ENCODE measurements at regions not wholly inside any gene's neighbourhood (a gene's known extent, or its start where the extent isn't known, plus 50 kb on each side); places are given as distances from the start of the nearest gene placed in this dataset.
"Not testable (repeated sequence)": the region's sequence is repeated elsewhere in the genome, so short reads cannot be mapped to it uniquely, and the experiment has no call there.

DNA sequence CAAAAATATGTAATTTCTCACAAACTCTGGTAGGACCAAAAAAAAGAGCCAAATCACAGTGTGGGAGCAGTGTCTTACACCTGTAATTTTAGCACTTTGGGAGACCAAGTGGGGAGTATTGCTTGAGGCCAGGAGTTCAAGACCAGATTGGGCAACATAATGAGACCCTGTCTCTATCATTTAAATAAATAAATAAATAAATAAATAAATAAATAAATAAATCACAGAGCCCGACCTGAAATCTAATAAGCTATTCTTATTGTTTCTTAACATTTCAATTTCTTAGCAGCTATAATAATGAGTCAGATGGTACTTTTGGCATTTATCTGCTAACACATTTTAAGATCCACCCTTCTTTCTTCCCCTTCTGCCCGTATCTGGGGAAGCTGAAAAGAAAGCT is 1229.6 kb downstream of the SUCLG1 start:
- DNase-seq = no peak

DNA sequence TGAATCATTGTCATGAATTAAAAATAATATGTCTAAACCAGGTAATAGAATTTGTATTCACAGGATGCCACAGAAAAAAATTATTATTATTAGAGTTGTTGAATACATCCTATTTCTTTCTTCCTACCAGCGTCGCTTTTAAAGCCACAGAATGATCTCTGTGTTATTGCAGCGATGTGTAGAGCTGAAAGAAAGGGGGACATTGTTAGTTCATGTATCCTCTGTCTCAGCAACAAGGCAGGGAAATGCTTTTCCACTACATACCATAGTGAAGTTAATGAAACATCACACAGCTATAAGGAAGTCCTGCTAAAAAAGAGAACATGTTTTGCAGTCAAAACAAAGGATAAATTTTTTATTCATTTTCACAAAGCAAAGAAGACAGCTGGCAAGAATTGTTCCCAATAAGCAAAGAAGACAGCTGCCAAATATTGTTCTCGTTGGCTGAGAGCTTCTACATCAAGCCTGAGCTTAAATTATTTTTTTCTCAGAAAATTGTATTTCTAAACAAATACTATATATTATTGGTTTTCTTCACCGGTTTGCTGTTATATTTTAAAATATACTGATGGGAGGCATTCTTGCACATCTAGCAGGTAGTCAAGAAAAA is 1234.4 kb downstream of the SUCLG1 start:
- no peak for DNase-seq

DNA sequence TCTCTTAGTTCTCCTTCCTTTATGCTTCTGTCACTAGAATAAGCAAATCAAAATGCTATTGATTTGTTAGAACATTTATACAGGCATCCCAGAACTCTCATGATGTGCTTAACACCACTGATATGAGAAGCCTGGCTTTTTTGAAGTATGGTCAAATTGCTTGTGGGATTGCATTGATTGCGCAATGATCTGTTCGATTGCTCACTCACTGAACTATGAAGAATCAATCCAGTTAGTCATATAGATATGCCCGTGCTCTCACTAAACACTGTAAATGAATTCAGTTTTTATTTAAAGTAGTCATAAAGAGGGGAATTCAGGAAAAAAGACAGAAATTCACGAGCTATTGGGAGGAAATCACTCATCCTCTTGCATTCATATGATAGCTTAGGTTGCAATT is 1237.8 kb downstream of the SUCLG1 start:
- no peak for DNase-seq

DNA sequence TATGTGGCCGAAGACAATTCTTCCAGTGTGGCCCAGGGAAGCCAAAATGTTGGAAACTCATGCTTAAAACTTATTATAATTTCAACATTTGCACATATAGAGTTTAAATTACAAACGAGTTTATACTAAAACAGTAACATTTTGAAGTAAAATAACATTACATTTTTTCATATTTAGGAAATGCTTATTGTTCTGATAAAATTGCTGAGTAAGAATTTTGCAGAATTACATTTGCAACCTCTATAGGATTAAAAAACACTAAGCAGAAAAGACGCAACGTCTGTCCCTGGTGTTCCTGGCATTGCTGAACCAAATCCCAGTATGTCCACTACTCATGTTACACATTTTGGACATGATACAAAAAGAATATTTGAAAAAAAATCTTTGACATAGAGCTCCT is 1241.2 kb downstream of the SUCLG1 start:
- DNase-seq = no peak

DNA sequence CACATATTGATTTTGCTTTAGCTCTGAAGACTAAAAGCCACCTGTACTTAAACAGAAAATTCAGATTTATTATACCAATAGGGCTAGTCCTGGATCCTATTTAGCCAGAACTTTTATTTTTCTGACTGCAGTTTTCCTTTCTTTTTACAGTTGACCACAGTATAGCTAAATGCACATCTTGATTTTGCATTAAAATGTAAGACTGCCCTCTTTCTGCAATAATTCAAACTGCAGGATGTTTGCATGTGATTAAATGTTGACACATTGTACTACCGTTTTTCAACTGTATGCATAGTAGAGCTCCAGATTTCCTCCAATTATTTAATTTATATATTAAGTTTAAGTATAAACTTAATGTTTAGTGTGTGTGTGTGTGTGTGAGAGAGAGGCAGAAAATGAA is 1262.9 kb downstream of the SUCLG1 start:
- DNase-seq = no peak

DNA sequence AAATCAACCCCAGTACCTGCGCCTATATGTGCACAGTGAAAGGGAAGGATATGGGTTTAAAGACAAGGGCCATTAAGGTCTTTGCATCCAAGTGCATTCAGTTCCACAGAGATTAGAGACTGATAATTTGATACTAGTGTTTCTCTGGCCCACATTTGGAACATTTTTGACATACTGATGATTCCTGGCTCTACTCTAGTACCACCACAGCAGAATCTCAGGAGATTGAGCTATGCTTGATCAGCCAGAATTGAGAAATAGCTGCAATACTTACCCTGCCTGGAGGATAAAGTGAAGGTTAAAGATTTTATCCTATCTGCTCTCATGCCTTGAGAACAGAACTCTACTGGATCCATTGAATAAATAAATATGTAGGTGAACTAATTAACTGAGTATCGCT is 1267.8 kb downstream of the SUCLG1 start:
- no peak for DNase-seq

DNA sequence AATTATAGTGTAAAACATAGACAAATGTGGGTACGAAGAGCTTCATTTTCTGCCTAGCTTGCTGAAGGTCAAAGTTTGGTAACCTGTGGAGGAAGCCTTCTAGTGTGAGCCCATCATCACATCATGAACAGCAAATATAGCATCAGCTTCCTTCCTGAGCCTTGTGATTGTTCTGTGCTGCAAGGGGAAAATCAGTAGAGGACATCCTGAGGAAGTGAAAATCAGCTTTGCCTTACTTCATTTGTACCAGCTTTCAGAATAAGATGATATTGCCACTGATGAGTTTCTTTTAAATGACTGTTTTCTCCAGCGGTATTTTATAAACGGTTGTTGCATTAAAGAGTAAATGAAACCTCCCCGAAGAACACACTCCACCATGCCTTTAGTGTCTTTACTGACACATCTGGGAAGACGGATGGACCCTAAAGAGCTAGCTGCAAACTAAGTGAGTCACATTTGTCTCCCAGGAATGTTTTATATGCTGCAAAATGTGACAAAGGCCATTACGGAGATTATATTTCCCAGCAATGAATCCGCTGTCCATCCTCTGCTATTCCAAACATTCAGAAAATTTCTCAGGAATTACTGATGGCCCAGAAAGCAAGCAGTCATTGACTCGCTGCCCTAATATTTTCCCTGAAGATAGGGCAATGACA is 1272.8 kb downstream of the SUCLG1 start:
- DNase-seq = no peak

DNA sequence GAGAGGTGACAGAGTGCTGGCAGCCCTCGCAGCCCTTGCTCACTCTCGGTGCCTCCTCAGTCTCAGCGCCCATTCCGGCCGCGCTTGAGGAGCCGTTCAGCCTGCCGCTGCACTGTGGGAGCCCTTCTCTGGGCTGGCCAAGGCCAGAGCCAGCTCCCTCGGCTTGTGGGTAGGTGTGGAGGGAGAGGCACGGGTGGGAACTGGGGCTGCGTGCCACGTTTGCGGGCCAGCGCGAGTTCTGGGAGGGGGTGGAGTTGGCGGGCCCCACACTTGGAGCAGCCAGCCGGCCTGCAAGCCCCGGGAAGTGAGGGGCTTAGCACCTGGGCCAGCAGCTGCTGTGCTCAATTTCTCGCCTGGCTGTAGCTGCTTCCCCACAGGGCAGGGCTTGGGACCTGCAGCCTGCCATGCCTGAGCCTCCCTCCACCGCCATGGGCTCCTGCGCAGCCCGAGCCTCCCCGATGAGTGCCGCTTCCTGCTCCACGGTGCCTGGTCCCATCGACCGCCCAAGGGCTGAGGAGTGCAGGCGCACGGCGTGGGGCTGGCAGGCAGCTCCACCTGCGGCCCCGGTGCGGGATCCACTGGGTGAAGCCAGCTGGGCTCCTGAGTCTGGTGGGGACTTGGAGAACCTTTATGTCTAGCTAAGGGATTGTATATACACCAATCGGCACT is 1278.1 kb downstream of the SUCLG1 start:
- not testable (repeated sequence) for DNase-seq

DNA sequence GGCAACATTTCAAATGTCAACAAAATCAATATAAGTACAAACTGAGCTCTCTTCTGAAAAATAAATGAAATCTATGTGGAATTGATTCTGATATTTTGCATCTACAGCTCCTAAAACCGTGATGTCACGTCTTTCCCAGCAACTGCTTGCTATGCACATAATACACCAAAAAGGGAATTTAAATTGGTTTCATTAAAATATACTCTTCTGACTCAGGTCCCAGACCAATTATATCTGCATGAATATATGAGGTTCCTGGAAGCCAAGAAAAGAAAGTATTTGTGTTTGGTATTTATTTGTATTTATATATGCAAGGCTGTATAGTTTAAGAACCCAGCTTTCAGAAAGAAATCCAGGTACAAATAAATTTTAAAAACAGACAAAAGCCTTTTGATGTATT is 1282.5 kb downstream of the SUCLG1 start:
- no peak for DNase-seq

DNA sequence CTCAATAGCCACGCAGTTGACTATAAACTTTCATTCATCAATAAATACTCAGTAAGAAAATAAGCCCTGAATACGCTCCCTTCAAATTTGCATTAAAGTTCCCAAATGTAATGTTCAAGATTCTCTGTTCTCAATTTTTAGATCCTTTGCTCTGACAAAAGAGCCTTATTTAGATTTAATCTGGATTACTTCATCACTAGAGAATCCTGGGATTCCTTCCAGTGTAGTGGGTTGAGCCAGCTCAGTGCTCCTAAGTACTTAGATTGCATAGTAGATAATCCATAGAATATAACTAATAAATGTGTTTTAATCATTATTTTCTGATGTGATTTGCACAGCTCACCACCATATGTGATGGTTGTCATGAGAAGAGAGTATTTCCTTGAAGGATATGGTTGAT is 1286.2 kb downstream of the SUCLG1 start:
- no peak for DNase-seq

DNA sequence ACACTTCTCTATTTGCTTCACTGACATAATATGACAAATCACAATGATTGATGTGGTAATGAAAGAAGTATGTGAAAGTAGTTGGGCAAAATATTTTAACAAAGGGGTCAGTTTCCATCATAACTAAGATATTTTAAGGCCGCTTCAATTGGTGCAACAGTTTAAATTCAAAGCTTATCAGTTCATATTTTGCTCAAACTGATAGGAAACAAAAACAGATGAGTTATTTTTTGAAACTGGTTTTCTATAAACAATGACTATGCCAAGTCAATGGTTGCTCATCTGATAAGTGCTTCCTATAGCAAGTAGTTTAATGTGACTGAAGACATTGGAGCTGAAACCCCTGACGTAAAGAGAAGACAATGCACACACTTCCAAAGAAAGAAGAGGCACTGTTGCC is 1290.7 kb downstream of the SUCLG1 start:
- DNase-seq = no peak

DNA sequence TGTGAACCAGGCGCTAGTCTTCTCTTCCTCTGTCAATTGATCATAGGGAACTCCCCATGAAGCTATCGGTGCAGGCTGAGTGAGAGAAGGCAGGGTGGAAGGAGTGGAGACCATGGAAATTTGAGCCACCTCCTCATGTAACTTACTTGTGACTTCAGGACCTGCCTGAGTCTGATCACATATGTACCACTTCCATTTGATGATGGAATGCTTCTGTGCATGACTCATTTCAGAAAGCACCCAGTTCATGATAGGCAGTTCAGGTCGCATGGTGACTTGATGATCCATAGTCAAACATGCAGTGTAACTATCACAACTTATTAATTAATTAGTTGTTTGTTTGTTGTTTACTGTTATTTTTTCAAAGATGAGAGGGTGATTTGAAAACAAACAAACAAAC is 1296.7 kb downstream of the SUCLG1 start:
- DNase-seq = no peak

DNA sequence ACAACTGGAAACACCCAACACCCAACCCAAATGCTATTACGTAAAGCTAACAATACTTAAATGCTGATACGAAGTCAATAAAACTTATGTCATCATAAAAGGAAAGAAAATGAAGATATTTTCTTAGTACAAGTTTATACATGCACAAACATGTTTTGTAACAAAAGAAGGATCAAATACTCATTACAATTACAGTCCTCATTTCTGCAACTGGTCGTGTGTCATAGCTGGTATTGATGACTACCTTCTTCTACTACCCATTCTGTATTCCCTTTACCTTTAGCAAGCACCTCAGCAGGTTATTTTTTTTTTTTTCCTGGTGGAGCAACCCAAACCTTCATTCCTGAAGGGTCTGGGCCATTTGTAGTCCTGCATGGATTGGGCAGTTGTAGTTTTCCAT is 1298.5 kb downstream of the SUCLG1 start:
- DNase-seq = no peak

DNA sequence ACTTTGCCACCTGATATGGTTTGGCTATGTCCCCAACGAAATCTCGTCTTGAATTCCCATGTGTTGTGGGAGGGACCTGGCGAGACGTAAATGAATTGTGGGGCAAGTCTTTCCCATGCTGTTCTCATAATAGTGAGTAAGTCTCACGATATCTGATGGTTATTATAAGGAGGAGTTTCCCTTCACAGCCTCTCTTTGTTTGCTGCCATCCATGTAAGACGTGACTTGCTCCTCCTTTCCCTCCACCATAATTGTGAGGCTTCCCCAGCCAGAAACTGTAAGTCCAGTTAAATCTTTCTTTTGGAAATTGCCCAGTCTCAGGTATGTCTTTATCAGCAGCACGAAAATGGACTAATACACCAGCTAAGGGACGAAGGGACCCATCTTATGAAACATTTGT is 1303.3 kb downstream of the SUCLG1 start:
- no peak for DNase-seq

DNA sequence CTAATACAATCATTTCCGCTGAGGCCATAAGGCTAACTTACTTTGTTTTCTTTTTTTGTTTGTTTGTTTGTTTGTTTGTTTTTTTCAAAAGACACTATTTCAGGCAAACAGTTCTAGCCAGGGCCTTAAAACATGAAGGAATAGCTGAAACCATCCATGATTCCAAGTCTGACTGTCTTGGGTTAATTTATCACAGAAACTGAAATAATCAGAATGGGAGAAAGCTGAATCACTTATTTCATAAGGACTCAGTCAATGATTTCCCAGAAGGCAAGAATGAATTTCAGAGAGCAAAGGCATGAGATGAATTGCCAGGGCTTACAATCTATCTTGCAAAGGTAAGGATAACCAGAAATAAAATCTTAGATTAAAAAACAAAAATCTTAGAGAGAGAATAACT is 1315.1 kb downstream of the SUCLG1 start:
- no peak for DNase-seq

DNA sequence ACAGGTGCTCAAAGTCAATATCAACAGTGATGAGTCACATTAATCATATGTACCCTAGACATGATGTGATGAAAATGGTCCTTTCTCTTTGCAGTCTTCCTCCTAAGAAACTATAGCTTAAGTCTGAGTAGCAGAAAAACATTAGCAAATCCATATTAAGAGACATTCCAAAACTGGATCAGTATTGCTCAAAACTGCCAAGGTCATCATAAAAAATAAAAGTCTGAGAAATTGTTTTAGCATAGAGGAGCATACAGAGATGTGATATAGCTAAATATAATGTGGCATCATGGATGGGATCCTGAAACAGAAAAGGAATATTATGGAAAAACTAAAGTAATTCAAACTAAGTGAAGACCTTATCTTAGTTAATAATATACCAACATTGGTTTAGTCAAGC is 1316.1 kb downstream of the SUCLG1 start:
- no peak for DNase-seq

DNA sequence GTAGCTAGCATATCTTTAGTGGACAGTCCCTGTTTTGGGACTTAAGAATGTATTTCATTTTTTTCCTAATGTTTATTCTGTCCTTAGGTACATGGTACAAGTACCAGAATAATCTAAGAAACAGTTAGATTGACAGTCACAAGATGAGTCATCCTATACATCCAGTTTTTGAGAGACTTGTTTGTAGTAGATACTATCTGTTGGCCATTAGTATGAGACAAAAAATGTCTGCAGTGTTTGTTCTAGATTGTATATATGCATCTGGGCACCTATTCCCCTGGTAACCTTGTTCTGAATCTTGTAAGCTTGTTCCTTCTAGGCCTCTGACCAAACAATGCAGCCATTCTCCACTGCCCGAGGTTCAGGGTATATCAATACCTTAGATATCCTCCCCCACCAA is 1343.5 kb downstream of the SUCLG1 start:
- DNase-seq = no peak

DNA sequence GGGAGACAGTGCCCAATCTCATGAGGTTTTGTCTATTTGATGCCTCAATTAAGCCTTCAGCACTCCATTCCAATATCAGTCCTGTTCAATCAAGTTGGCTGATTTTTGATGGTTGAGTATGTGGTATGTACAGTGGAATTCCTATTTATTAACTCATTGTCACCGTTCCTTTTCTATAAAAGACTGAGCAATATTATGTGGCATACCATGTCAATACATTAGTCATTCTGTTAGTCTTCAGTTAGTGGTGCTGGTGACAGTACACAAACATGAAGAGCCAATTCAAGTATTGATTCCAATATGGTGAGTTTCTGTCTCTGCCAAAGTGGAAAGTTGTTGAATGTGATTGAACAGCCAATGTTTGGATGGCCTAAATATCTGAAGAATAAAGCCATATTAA is 1343.9 kb downstream of the SUCLG1 start:
- no peak for DNase-seq

DNA sequence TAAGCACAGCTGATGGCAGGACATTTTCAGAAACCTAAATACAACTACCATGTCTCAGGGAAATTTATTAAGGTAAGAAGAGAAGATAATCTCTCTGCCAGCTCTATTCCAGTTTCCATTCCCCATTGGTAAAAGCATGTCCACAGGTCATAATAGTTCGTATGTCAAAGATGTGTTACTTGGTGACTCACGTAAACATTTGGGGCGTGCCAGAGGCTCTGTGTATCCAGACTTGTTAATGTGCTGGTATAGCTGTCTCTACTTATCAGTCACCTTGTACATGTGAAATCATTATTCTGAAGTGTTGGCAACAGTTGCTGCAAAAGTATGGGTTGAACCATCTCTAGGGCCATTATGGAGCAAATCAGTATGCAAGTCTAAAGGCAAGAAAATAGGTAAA is 1345.1 kb downstream of the SUCLG1 start:
- DNase-seq = no peak

DNA sequence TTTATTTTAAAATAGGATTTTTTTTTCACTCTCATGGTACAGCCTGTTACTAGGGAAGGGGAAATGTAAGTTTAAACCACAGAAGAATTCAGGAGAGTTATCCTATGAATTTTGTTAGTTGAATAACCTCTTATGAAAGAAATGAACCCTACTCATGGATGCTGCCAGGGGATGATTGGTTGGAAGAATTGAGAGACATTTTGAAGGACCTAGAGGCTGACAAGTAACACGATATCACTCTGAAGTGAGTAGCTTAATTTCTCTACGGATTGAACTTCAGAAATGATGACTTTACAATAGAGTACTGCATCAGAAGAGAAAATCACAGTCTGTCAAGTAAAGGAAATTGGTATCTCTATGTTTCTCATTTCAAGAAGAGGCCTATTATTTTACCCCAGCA is 1346.2 kb downstream of the SUCLG1 start:
- DNase-seq = no peak

DNA sequence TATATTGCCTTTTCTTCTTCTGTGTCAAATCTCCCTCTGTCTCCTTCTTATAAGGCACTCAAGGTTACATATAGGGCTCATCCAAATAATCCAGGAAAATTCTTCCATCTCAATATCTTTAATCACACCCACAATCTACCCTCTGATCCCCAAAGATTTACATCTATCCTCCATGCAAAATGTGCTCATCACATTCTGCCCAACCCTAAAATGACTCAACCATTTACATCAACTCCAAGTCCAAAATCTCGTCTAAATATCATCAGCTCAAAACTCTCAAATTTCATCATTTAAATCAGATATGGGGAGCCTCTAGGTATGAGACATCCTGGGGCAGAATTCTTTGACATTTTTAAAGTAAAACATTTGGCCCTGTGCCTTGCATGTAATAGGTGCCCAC is 1349.8 kb downstream of the SUCLG1 start:
- DNase-seq = no peak

DNA sequence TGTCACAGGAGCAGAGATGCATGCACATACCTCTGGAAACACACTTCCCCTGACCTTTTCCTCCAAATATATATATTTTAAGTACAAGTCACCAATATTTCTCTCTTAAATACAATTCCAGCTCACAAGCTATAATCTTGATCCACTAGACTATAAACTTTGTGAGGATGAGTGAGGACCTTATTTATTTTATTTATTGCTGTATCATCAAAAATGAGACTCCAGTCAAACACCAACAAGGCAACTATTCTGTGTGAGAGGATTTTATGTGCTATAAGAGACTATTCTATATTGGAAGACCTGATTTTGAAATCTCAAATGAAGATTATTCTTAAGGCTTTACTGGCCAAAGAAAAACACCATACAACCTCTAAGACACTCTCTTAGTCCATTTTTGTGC is 1352.2 kb downstream of the SUCLG1 start:
- no peak for DNase-seq

DNA sequence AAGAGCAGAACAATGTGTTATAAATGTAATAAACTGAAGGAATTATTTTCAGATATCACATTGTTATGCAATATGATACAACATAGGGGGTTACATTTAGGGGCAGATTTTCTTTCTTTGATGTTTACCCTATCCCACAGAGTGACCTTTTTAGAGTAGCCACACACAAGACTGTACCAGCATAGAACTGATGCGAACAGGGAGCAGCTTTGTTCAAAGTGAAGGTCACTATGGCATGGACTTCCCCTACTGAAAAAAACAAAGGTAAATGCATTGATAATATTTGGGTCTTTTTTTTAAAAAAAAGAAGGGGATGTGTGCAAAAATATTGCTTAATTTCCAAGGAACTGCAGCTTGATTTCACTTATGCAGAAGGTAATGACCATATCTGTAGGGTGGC is 1354.9 kb downstream of the SUCLG1 start:
- no peak for DNase-seq

DNA sequence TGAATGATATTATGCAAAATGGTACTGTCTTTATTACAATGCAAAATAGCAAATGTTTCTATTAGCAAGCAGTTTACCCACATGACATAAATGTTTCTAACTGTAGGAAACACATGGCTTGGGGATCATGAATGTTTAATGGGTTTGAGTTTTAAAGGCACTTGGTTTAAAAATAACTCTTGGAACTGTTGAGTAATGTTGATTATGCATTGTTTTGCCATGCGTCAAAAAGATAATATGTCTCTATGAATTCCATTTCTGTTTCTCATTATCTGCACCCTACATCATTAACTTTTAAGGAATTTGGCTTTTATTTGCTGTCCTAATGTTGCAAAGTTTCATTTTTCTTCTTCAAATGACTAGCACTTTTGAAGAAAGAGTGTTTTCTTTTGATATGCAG is 1355.5 kb downstream of the SUCLG1 start:
- DNase-seq = no peak

DNA sequence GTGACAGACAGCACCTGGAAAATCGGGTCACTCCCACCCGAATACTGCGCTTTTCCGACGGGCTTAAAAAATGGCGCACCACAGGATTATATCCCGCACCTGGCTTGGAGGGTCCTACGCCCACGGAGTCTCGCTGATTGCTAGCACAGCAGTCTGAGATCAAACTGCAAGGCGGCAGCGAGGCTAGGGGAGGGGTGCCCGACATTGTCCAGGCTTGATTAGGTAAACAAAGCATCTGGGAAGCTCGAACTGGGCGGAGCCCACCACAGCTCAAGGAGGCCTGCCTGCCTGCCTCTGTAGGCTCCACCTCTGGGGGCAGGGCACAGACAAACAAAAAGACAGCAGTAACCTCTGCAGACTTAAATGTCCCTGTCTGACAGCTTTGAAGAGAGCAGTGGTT is 1370.0 kb downstream of the SUCLG1 start:
- DNase-seq = not testable (repeated sequence)

Measured in SHP77 (cell line).